ENCODE measurements at regions not wholly inside any gene's neighbourhood (a gene's known extent, or its start where the extent isn't known, plus 50 kb on each side); places are given as distances from the start of the nearest gene placed in this dataset.
"Not testable (repeated sequence)": the region's sequence is repeated elsewhere in the genome, so short reads cannot be mapped to it uniquely, and the experiment has no call there.

DNA sequence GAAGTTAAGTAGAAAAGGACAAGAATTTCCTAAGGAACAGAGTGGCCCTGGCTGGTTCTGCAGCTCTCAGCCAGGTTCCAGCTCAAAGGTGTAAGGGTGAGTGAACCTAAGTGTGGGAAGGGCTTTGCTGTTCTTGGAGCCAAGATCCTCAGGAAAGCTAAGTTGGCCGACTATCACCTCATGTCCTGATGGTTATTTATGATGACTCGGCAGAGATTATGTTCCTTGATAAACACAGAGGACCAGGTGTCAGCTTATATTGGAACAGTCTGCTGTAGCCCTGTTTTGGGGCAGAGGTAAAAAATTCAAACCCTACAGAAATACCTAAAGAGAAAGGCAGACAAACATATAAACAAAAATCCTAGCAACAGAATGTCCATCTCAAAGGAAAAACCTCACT lies 128.5 kb downstream of the TBX3 start:
- DNase-seq (no peak), ATAC-seq (no peak)
- CTCF ChIA-PET = no interaction called here
- H3K36me3 Mint-ChIP-seq = no peaks in the 10 kb centered on the region
- no peak overlapping the region for H3K4me3 Mint-ChIP-seq
- H3K27me3 Mint-ChIP-seq = peaks cover 0 to 9% (median 3%) of the 10 kb centered on the region in 5 donors
- Histone ChIP-seq H3K4me3 (ENCODE audit: low read length) (no peak overlapping the region), H3K36me3 (ENCODE audit: control insufficient read depth in 2 of 3, insufficient read depth in 3 of 3, low read length in 3 of 3) (no peaks in the 10 kb centered on the region), H3K27ac (ENCODE audit: low read depth, low read length) (no peak overlapping the region), H3K4me1 (ENCODE audit: control insufficient read depth in 2 of 2, insufficient read depth in 2 of 2, low read length in 2 of 2) (no peaks in the 10 kb centered on the region), H3K9me3 (ENCODE audit: control insufficient read depth in 2 of 3, low read length in 3 of 3) (no peaks in the 10 kb centered on the region), H3K27me3 (ENCODE audit: control insufficient read depth in 2 of 2, insufficient read depth in 2 of 2, low read length in 2 of 2) (no peaks in the 10 kb centered on the region)
- intact Hi-C loops (cut with micrococcal nuclease) = no loop called here
- H3K27ac Mint-ChIP-seq = no peak overlapping the region
- no peaks in the 10 kb centered on the region for H3K4me1 Mint-ChIP-seq
- peaks cover 0 to 8% (median 0%) of the 10 kb centered on the region in 11 donors for H3K9me3 Mint-ChIP-seq
- POLR2A ChIA-PET = no interaction called here

DNA sequence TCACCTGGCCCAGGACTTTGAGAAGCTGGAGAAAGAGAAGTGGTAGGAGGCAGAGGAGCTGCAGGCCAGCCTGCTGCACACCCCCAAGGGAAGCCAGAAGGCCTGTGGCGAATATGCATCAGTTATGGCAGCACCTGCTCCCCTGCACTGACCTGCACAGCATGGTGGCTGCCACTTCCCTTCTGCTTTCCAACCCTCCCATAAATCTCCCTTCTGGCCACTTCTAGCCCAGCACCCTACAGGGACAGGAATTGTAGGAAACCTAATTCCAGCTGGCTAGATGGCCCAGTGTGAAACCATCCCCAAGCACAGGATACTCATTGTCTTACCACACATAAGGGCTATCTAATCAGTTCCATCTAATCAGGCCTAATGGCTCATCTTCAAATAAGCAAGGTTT lies 136.3 kb downstream of the TBX3 start:
- H3K27ac ChIP-seq (ENCODE audit: low read depth, low read length) = no peak overlapping the region
- Mint-ChIP-seq H3K27ac (no peak overlapping the region), H3K4me1 (no peaks in the 10 kb centered on the region), H3K36me3 (no peaks in the 10 kb centered on the region), H3K4me3 (no peak overlapping the region), H3K27me3 (peaks cover 0 to 7% (median 0%) of the 10 kb centered on the region in 5 donors), H3K9me3 (peaks cover 0 to 2% (median 0%) of the 10 kb centered on the region in 11 donors)
- ATAC-seq = no peak
- CTCF ChIA-PET = interaction anchor here (0.6 kb wide), 1 partner anchor 38 kb away, joined by 3 read pairs; no protein-coding TSS in a partner anchor
- H3K4me3 ChIP-seq (ENCODE audit: low read length) = no peak overlapping the region
- intact Hi-C loops (cut with micrococcal nuclease) = no loop called here
- no peaks in the 10 kb centered on the region for H3K27me3 ChIP-seq (ENCODE audit: control insufficient read depth in 2 of 2, insufficient read depth in 2 of 2, low read length in 2 of 2)
- no peaks in the 10 kb centered on the region for H3K36me3 ChIP-seq (ENCODE audit: control insufficient read depth in 2 of 3, insufficient read depth in 3 of 3, low read length in 3 of 3)
- H3K9me3 ChIP-seq (ENCODE audit: control insufficient read depth in 2 of 3, low read length in 3 of 3) = no peaks in the 10 kb centered on the region
- no peaks in the 10 kb centered on the region for H3K4me1 ChIP-seq (ENCODE audit: control insufficient read depth in 2 of 2, insufficient read depth in 2 of 2, low read length in 2 of 2)
- DNase-seq = no peak
- POLR2A ChIA-PET = no interaction called here

DNA sequence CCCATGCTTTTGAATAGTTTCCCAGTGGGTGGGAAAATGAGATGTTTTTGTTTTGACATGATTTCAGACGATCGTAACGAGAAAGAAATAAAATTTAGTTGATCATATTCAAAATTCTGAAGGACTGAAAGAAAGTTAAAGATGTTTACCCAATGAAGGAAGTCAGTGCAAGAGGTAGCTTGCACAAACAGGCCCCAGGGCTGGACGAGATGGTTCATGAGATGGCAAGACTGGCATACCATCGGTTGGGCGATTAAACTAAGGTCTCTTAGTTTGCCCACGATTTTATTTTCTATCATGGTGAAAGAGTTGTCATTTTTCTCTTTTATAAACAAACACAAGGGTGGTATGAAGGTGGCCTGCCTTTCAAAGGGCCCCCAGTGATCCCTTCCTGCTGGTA lies 124.5 kb upstream of the TBX5 start:
- H3K4me3 ChIP-seq (ENCODE audit: low read length) = no peak overlapping the region
- H3K9me3 ChIP-seq (ENCODE audit: control insufficient read depth in 2 of 3, low read length in 3 of 3) = no peaks in the 10 kb centered on the region
- H3K4me1 ChIP-seq (ENCODE audit: control insufficient read depth in 2 of 2, insufficient read depth in 2 of 2, low read length in 2 of 2) = no peaks in the 10 kb centered on the region
- H3K4me3 Mint-ChIP-seq = no peak overlapping the region
- no peaks in the 10 kb centered on the region for H3K36me3 ChIP-seq (ENCODE audit: control insufficient read depth in 2 of 3, insufficient read depth in 3 of 3, low read length in 3 of 3)
- H3K9me3 Mint-ChIP-seq = peaks cover 0 to 4% (median 0%) of the 10 kb centered on the region in 11 donors
- CTCF ChIA-PET = no interaction called here
- H3K27me3 ChIP-seq (ENCODE audit: control insufficient read depth in 2 of 2, insufficient read depth in 2 of 2, low read length in 2 of 2) = no peaks in the 10 kb centered on the region
- H3K27me3 Mint-ChIP-seq = peaks cover 0 to 27% (median 17%) of the 10 kb centered on the region in 5 donors
- H3K27ac Mint-ChIP-seq = no peak overlapping the region
- ATAC-seq (no peak), DNase-seq (no peak)
- H3K4me1 Mint-ChIP-seq = no peaks in the 10 kb centered on the region
- H3K27ac ChIP-seq (ENCODE audit: low read depth, low read length) = no peak overlapping the region
- intact Hi-C loops (cut with micrococcal nuclease) = no loop called here
- POLR2A ChIA-PET = no interaction called here
- H3K36me3 Mint-ChIP-seq = no peaks in the 10 kb centered on the region

DNA sequence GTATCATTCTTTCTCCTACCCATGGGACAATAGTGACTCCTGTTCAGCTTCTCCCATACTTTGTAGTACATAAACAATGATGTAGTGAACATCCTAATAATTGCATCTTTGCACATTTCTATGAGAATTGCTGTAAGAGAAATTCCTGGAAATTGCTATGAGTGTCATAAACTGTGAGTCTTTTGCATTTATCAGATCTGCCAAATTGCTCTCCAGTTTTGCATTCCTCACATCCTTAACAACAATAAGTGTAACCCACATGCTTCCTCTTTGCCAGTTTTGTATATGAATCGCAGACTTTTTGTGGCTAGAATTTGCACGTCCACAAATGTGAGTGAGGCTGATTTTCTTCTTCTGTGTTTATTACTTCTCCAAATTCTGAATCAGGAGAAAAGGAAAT lies 124.0 kb upstream of the TBX5 start:
- no peak for ATAC-seq

DNA sequence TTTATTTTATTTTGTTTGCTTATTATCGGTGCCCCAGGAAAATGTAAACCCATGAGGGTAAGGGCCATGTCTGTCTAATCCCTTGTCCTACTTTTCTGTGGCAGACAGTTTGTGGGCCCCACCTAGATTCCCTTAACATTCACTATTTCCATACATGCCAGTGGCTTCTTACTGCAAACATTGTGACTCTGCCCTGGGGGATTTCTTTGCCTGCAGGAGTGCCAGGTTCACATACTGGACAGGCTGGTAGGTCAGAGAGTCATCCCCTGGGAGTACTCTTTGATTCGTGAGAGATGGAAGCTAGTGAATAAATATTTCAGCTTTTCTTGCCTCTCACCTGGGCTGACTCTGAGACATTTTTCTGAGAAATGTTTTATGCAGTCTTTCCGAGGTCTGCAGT lies 122.8 kb upstream of the TBX5 start:
- intact Hi-C loops (cut with micrococcal nuclease) = no loop called here
- no peaks in the 10 kb centered on the region for H3K4me1 ChIP-seq (ENCODE audit: control insufficient read depth in 2 of 2, insufficient read depth in 2 of 2, low read length in 2 of 2)
- no peaks in the 10 kb centered on the region for H3K4me1 Mint-ChIP-seq
- no peak overlapping the region for H3K4me3 Mint-ChIP-seq
- no peaks in the 10 kb centered on the region for H3K36me3 Mint-ChIP-seq
- H3K9me3 Mint-ChIP-seq = peaks cover 0 to 8% (median 2%) of the 10 kb centered on the region in 11 donors
- DNase-seq (no peak), ATAC-seq (no peak)
- CTCF ChIA-PET = no interaction called here
- no peaks in the 10 kb centered on the region for H3K9me3 ChIP-seq (ENCODE audit: control insufficient read depth in 2 of 3, low read length in 3 of 3)
- no peaks in the 10 kb centered on the region for H3K36me3 ChIP-seq (ENCODE audit: control insufficient read depth in 2 of 3, insufficient read depth in 3 of 3, low read length in 3 of 3)
- POLR2A ChIA-PET = no interaction called here
- H3K27me3 ChIP-seq (ENCODE audit: control insufficient read depth in 2 of 2, insufficient read depth in 2 of 2, low read length in 2 of 2) = no peaks in the 10 kb centered on the region
- H3K27ac Mint-ChIP-seq = no peak overlapping the region
- no peak overlapping the region for H3K4me3 ChIP-seq (ENCODE audit: low read length)
- peaks cover 0 to 27% (median 17%) of the 10 kb centered on the region in 5 donors for H3K27me3 Mint-ChIP-seq
- H3K27ac ChIP-seq (ENCODE audit: low read depth, low read length) = no peak overlapping the region

More for the DNA sequence above, 124.0 kb upstream of the TBX5 start:
- no peak for DNase-seq
- H3K4me1 Mint-ChIP-seq = no peaks in the 10 kb centered on the region
- no peaks in the 10 kb centered on the region for H3K4me1 ChIP-seq (ENCODE audit: control insufficient read depth in 2 of 2, insufficient read depth in 2 of 2, low read length in 2 of 2)
- CTCF ChIA-PET = no interaction called here
- H3K9me3 ChIP-seq (ENCODE audit: control insufficient read depth in 2 of 3, low read length in 3 of 3) = no peaks in the 10 kb centered on the region
- peaks cover 0 to 4% (median 0%) of the 10 kb centered on the region in 11 donors for H3K9me3 Mint-ChIP-seq
- no peaks in the 10 kb centered on the region for H3K36me3 ChIP-seq (ENCODE audit: control insufficient read depth in 2 of 3, insufficient read depth in 3 of 3, low read length in 3 of 3)
- H3K27ac ChIP-seq (ENCODE audit: low read depth, low read length) = no peak overlapping the region
- intact Hi-C loops (cut with micrococcal nuclease) = no loop called here
- no peak overlapping the region for H3K4me3 ChIP-seq (ENCODE audit: low read length)
- H3K27me3 Mint-ChIP-seq = peaks cover 0 to 27% (median 17%) of the 10 kb centered on the region in 5 donors
- H3K27me3 ChIP-seq (ENCODE audit: control insufficient read depth in 2 of 2, insufficient read depth in 2 of 2, low read length in 2 of 2) = no peaks in the 10 kb centered on the region
- no peak overlapping the region for H3K4me3 Mint-ChIP-seq
- POLR2A ChIA-PET = no interaction called here
- no peak overlapping the region for H3K27ac Mint-ChIP-seq
- no peaks in the 10 kb centered on the region for H3K36me3 Mint-ChIP-seq

DNA sequence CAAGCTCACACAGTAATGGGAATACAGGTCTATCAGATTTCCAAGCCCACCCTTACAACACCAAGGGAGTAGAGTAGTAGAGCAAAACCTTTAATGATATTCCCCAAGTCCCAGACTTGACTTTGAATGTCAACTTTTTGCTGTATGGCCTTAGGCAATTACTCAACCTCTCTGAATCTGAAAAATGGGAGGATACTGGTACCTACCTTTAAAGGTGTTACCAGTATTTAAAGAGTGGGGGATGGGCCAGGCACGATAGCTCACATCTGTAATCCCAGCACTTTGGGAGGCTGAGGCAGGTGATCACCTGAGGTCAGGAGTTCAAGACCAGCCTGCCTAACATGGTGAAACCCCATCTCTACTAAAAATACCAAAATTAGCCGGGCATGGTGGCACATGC lies 115.2 kb upstream of the TBX5 start:
- H3K4me3 Mint-ChIP-seq; POLR2A ChIA-PET; H3K9me3 ChIP-seq (ENCODE audit: control insufficient read depth in 2 of 3, low read length in 3 of 3); H3K4me3 ChIP-seq (ENCODE audit: low read length); CTCF ChIA-PET; H3K27me3 ChIP-seq (ENCODE audit: control insufficient read depth in 2 of 2, insufficient read depth in 2 of 2, low read length in 2 of 2); H3K4me1 ChIP-seq (ENCODE audit: control insufficient read depth in 2 of 2, insufficient read depth in 2 of 2, low read length in 2 of 2); ATAC-seq; DNase-seq; H3K36me3 Mint-ChIP-seq; H3K27ac ChIP-seq (ENCODE audit: low read depth, low read length); H3K27ac Mint-ChIP-seq; intact Hi-C loops (cut with micrococcal nuclease); H3K36me3 ChIP-seq (ENCODE audit: control insufficient read depth in 2 of 3, insufficient read depth in 3 of 3, low read length in 3 of 3); H3K4me1 Mint-ChIP-seq: not testable (repeated sequence)
- H3K27me3 Mint-ChIP-seq = peaks cover 0 to 15% (median 8%) of the 10 kb centered on the region in 5 donors
- peaks cover 0 to 14% (median 2%) of the 10 kb centered on the region in 11 donors for H3K9me3 Mint-ChIP-seq

DNA sequence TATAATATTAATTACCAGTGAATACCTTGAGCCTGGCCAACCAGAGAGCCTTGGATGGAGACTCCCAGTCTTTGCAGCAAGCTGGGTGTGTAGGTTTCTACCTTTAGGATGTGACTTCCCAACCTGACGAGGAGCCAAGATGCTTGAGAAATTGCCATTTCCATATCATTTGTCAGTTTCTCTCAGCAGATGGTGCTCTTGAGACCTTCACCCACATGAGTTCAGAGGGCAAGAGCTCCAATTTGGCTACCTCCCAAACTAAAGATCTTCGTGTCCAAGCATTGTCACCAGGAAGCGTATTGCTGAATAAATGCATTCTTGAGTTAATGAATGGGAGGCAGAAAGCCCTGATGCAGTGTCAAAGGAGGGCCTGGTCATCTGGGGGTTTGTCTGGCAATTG lies 106.4 kb upstream of the TBX5 start:
- intact Hi-C loops (cut with micrococcal nuclease) = no loop called here
- H3K27ac ChIP-seq (ENCODE audit: low read depth, low read length) = no peak overlapping the region
- no peaks in the 10 kb centered on the region for H3K27me3 ChIP-seq (ENCODE audit: control insufficient read depth in 2 of 2, insufficient read depth in 2 of 2, low read length in 2 of 2)
- H3K4me3 ChIP-seq (ENCODE audit: low read length) = no peak overlapping the region
- Mint-ChIP-seq H3K4me3 (no peak overlapping the region), H3K9me3 (no peaks in the 10 kb centered on the region), H3K4me1 (peaks cover 0 to 3% (median 0%) of the 10 kb centered on the region in 7 donors), H3K27me3 (peaks cover 0 to 27% (median 13%) of the 10 kb centered on the region in 5 donors), H3K27ac (no peak overlapping the region), H3K36me3 (no peaks in the 10 kb centered on the region)
- no peaks in the 10 kb centered on the region for H3K4me1 ChIP-seq (ENCODE audit: control insufficient read depth in 2 of 2, insufficient read depth in 2 of 2, low read length in 2 of 2)
- CTCF ChIA-PET = interaction anchor here (1.2 kb wide), 1 partner anchor 532 kb away, joined by 3 read pairs; no protein-coding TSS in a partner anchor
- H3K36me3 ChIP-seq (ENCODE audit: control insufficient read depth in 2 of 3, insufficient read depth in 3 of 3, low read length in 3 of 3) = no peaks in the 10 kb centered on the region
- no peaks in the 10 kb centered on the region for H3K9me3 ChIP-seq (ENCODE audit: control insufficient read depth in 2 of 3, low read length in 3 of 3)
- no peak for DNase-seq
- ATAC-seq = no peak
- POLR2A ChIA-PET = no interaction called here
